ENCODE measurements at regions not wholly inside any gene's neighbourhood (a gene's known extent, or its start where the extent isn't known, plus 50 kb on each side); places are given as distances from the start of the nearest gene placed in this dataset.

DNA sequence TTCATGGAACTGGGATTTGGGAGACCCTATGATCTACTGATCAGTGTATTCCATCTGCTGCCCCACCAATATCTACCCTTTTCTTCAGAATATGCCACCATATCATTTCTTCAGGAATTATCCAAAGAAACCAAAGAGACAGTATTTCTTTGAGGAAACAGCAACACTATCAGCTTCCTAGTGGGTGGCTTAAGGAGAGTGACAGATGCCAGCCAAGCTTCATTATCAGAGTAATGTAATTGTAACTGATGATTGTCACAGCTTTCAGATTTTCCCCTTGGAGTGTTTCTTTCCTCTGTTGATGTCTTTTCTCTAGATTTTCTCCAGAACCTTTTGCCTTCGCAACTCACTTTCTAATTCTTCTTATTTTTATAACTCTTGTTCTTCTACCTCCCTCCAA, 934.4 kb upstream of the LRRN3 start:
- TF ChIP-seq, protein P1, sequence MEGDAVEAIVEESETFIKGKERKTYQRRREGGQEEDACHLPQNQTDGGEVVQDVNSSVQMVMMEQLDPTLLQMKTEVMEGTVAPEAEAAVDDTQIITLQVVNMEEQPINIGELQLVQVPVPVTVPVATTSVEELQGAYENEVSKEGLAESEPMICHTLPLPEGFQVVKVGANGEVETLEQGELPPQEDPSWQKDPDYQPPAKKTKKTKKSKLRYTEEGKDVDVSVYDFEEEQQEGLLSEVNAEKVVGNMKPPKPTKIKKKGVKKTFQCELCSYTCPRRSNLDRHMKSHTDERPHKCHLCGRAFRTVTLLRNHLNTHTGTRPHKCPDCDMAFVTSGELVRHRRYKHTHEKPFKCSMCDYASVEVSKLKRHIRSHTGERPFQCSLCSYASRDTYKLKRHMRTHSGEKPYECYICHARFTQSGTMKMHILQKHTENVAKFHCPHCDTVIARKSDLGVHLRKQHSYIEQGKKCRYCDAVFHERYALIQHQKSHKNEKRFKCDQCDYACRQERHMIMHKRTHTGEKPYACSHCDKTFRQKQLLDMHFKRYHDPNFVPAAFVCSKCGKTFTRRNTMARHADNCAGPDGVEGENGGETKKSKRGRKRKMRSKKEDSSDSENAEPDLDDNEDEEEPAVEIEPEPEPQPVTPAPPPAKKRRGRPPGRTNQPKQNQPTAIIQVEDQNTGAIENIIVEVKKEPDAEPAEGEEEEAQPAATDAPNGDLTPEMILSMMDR (IDR thresholded peaks at IDR 0.05): no peak
- no peak for TF ChIP-seq POLR2A (IDR thresholded peaks at IDR 0.05)
- no peak for TF ChIP-seq POLR2AphosphoS5 (IDR thresholded peaks at IDR 0.05)
